22Rv1 (cell line): ENCODE measurements at regions not wholly inside any gene's neighbourhood (a gene's known extent, or its start where the extent isn't known, plus 50 kb on each side); places are given as distances from the start of the nearest gene placed in this dataset.

Experiments
- CTCF ChIP-seq: fragments of 450-650 bp; IDR thresholded peaks from 2 replicates; pipeline ENCODE4 v1.5.1; 2017; ENCODE audit warnings: mild to moderate bottlenecking
- ZFX ChIP-seq: fragments of 450-650 bp; IDR thresholded peaks from 2 replicates; pipeline ENCODE4 v1.6.1; 2017; ENCODE audit warnings: antibody characterized with exemption, borderline replicate concordance

- TF ChIP-seq CTCF: no peak
- no peak for TF ChIP-seq ZFX
Measured at GRCh38 chr13:39976481-39976880, 321.0 kb downstream of the COG6 start.
